Tibial nerve (tissue), 3 donors: ENCODE measurements at regions not wholly inside any gene's neighbourhood (a gene's known extent, or its start where the extent isn't known, plus 50 kb on each side); places are given as distances from the start of the nearest gene placed in this dataset.

Experiments
- POLR2A ChIP-seq, 2 donors: fragments of 450-650 bp; IDR thresholded peaks; one replicate each; pipeline ENCODE4 v1.6.1; 2017; ENCODE audit warnings: antibody characterized with exemption in 2 of 2, mild to moderate bottlenecking in 2 of 2, moderate library complexity in 2 of 2
- TF ChIP-seq, protein P1 (sequence below), 5 experiments: fragments of 200-600 bp in 3 of 5; fragments of 450-650 bp in 2 of 5; sonication (generic) in 3 of 5; IDR thresholded peaks; one replicate each; pipeline ENCODE4 v1.5.1; 2016 to 2019; ENCODE audit warnings: antibody characterized with exemption in 5 of 5, mild to moderate bottlenecking in 3 of 5, moderate library complexity in 2 of 5

DNA sequence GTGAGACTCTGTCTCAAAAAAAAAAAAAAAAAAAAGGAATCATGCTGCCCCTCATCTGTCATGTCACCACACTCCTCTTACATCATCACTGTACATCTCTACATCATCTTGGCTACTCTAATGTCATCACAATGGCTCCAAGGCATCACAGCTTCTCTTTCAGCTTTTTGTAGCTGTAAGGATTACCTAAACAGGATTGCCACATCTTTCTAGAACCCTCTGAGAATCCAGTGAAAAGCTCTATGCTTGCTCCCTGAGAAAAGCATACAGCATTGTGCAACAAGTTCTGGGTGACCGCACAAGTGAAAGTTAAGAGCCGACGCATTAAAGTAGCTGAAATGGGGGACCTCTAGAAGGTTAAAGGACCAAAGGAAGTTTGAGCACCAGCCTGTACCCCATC, 272.5 kb downstream of the C12orf50 start:
- TF ChIP-seq, protein P1, sequence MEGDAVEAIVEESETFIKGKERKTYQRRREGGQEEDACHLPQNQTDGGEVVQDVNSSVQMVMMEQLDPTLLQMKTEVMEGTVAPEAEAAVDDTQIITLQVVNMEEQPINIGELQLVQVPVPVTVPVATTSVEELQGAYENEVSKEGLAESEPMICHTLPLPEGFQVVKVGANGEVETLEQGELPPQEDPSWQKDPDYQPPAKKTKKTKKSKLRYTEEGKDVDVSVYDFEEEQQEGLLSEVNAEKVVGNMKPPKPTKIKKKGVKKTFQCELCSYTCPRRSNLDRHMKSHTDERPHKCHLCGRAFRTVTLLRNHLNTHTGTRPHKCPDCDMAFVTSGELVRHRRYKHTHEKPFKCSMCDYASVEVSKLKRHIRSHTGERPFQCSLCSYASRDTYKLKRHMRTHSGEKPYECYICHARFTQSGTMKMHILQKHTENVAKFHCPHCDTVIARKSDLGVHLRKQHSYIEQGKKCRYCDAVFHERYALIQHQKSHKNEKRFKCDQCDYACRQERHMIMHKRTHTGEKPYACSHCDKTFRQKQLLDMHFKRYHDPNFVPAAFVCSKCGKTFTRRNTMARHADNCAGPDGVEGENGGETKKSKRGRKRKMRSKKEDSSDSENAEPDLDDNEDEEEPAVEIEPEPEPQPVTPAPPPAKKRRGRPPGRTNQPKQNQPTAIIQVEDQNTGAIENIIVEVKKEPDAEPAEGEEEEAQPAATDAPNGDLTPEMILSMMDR (IDR thresholded peaks at IDR 0.05), result no peak
- no peak for TF ChIP-seq POLR2A (IDR thresholded peaks at IDR 0.05)
